LNCAP (cell line): ENCODE measurements at regions not wholly inside any gene's neighbourhood (a gene's known extent, or its start where the extent isn't known, plus 50 kb on each side); places are given as distances from the start of the nearest gene placed in this dataset.

ENCODE experiments used
- CTCF ChIP-seq: fragments of 450-650 bp; IDR thresholded peaks from 2 replicates; pipeline ENCODE4 v1.5.1; 2017; ENCODE audit warnings: mild to moderate bottlenecking

DNA sequence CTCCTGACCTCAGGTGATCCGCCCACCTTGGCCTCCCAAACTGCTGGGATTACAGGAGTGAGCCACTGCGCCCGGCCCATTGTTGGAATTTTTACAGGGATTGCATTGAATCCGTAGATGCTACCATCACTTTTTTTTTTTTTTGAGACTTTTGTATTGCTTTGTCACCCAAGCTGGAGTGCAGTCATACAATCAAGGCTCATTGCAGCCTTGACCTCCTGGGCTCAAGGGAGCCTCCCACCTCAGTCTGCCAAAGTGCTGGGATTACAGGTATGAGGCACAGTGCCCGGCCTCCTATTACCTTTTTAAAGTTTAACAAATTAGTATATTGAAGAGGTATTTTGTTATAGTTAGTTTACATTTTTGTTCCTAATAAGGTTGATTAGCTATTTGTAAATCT is 62.2 kb upstream of the SLC45A1 start:
- TF ChIP-seq CTCF, result no peak

DNA sequence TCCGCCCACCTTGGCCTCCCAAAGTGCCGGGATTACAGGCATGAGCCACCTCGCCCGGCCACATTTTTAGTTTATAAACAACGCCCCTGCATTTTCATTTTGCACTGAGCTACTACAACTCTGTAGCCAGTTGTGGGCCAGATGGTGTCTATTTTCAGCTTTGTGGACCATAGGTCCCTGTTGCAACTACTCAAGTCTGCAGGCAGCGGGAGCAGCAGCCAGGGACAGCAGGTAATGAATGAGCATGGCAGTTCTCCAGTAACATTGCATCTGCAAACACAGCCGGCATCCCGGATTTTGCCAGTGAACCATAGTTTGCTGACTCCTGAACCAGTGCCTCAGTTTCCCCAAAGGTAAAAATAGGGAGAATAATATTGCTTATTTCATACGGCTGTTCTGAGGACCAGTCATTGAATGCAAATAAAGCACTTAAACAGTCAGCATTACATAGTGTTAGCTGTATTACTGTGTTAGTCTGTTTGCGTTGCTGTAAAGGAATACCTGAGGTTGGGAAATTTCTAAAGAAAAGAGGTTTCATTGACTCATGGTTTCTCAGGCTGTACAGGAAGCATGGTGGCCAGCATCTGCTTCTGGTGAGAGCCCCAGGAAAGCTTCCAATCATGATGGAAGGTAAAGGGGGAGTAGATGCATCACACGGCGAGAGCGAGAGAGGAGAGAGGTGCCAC is 65.5 kb upstream of the SLC45A1 start:
- TF ChIP-seq CTCF, result no peak

DNA sequence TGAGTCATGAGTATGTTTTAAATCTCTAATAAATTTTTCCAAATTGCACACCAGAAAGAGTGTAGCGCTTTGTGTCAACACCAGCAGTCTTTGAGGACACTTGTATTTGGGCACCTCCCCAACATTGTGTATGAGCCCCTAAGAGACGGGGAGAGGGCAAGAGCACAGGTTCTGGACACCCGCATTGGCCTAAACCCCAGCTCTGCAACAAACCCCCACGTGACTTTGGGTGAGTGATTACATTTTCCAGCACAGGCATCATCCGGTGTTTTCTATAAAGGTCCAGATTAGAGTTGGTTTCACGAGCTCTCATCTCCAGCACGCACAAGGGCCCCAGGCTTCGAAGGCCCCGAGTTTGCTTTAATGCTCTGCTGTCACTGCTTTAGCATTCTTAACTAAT is 66.3 kb upstream of the SLC45A1 start:
- no peak for TF ChIP-seq CTCF

GRCh38 chr1:8249838-8250237 is 68.1 kb upstream of the SLC45A1 start:
- no peak for TF ChIP-seq CTCF

- TF ChIP-seq CTCF, result no peak
These were observed 70.0 kb upstream of the SLC45A1 start for GRCh38 chr1:8247811-8248436.

DNA sequence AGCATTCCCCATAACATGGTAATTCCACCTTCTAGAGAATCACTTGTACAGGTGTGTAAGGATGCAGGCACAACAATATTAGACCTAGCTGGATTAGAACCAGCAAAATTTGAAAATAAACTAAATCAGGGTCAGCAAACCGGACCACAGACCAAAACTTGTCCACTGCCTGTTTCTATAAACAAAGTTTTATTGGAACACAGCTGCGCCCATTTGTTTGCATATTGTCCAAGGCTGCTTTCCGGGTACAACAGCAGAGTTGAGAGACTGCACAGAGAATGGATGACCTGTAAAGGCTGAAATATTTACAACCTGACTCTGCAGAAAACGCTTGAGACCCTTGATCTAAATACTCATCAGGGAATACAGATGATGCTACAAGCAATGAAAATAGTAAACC is 73.6 kb upstream of the SLC45A1 start:
- TF ChIP-seq CTCF, result no peak

GRCh38 chr1:8242498-8242897 is 75.4 kb upstream of the SLC45A1 start:
- TF ChIP-seq CTCF, result no peak
